Thyroid gland (tissue), 4 donors: ENCODE measurements at regions not wholly inside any gene's neighbourhood (a gene's known extent, or its start where the extent isn't known, plus 50 kb on each side); places are given as distances from the start of the nearest gene placed in this dataset.

ENCODE experiments used
- CTCF ChIP-seq, 6 experiments: fragments of 200-600 bp in 3 of 6; fragments of 450-650 bp in 3 of 6; sonication (generic) in 3 of 6; IDR thresholded peaks; one replicate each; pipeline ENCODE4 v1.5.1; 2016 to 2019; ENCODE audit warnings: antibody characterized with exemption in 6 of 6, mild to moderate bottlenecking in 2 of 6, inconsistent platforms in 1 of 6, moderate library complexity in 1 of 6
- POLR2A ChIP-seq, 2 donors: fragments of 450-650 bp; IDR thresholded peaks; one replicate each; pipeline ENCODE4 v1.6.1; 2017; ENCODE audit warnings: antibody characterized with exemption in 2 of 2, mild to moderate bottlenecking in 2 of 2, moderate library complexity in 1 of 2

GRCh38 chr6:141153563-141153962 is 979.2 kb upstream of the GJE1 start:
- TF ChIP-seq CTCF (IDR thresholded peaks at IDR 0.05) (no peak), POLR2A (IDR thresholded peaks at IDR 0.05) (no peak)
